ENCODE measurements at regions not wholly inside any gene's neighbourhood (a gene's known extent, or its start where the extent isn't known, plus 50 kb on each side); places are given as distances from the start of the nearest gene placed in this dataset.

- no peak for TF ChIP-seq CTCF (conservative IDR thresholded peaks at IDR 0.05 in 1 of 2, IDR thresholded peaks at IDR 0.05 in 1 of 2; ENCODE audit: low read depth in 1 of 2, low read length in 2 of 2)
- TF ChIP-seq EZH2 (IDR thresholded peaks at IDR 0.05; ENCODE audit: low read length, missing control alignments), result no peak
These were observed 169.4 kb downstream of the MINAR1 start for GRCh38 chr15:79601405-79602086.
